HG03460 (cell line): ENCODE measurements at regions not wholly inside any gene's neighbourhood (a gene's known extent, or its start where the extent isn't known, plus 50 kb on each side); places are given as distances from the start of the nearest gene placed in this dataset.
"Not testable (repeated sequence)": the region's sequence is repeated elsewhere in the genome, so short reads cannot be mapped to it uniquely, and the experiment has no call there.

Experiments used
- ATAC-seq: cut with Tn5 transposase; IDR thresholded peaks from one replicate; pipeline ENCODE4 v1.9.1; 2021; ENCODE audit not compliant: unreplicated experiment

DNA sequence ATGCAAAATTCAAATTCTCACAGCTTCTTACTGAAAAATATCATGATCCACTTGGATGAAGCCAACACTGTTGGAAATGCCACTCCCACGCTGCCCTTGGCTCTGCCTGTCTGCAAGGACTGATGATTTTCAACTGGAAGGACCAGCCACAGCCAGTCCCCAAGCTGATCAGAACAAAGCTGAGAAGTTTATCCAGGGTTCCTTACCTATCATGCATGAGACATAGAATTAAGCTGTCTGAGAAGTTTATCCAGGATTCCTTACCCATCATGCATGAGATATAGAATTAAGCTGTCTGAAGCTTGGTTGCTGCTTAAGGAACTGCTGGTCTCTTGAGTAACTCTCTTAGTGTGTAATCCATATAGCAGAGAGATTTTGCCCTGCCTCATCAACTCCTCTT lies 159.8 kb upstream of the TMEM260 start:
- ATAC-seq, result no peak

DNA sequence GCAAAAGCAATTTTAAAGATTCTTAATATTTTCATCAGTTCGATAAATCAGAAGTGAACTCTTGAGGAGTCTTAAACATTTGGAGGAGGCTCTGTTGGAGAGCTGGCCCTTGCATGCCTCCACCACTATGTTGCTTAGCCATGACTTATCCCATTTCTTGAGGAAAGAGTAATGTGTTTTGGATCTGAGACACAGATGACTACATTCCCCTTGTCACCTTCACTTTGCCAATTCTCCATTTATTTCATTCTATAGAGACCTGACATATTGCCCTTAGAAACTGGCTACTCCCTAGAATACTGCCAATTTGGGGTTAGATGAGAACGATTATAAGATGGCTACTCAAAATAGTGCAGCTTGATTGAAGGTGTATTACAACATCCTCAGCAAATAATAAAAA lies 157.4 kb upstream of the TMEM260 start:
- no peak for ATAC-seq

DNA sequence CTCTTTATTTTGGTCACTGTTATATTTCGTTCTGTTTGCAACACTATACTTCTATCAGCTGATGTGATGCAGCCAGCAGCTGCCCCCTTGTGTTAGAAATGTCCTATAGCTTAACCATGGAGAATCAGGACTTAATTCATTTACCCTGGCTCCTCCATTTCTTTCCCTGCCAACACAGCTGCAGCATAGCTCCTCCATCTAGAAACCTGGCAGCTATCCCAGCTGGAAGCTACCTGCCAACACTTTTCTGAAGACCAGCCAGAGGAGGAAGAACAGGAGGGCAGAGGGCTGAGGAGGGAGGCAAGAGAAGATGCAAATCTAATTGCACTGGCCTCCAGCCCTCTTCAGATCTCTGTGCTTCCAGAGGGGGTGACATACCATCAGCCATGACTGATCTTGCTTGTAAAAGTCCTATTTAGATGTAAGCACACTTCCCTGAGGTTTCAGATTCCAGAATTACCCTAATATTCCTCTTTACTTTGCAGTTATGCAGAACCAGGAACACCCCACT lies 156.8 kb upstream of the TMEM260 start:
- ATAC-seq, result no peak

DNA sequence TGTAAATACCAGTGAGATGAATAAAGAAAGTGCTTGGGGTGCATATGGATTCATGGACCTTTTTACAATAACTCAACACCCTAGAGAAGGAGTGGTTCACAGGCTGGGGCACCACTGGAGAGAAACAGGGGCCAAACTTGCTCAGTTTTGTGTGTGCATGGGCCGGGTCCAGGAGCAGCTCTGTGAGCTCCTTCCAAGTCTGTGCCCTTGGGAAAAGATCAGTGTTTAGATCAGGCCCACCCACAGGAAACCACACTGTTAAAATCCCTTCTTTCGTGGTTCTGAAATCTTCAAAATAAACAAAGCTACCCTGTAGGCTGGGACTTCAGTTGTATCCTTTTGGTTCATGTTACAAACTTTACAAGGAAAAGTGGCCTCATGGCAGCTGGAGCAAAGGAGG lies 156.1 kb upstream of the TMEM260 start:
- ATAC-seq, result no peak

DNA sequence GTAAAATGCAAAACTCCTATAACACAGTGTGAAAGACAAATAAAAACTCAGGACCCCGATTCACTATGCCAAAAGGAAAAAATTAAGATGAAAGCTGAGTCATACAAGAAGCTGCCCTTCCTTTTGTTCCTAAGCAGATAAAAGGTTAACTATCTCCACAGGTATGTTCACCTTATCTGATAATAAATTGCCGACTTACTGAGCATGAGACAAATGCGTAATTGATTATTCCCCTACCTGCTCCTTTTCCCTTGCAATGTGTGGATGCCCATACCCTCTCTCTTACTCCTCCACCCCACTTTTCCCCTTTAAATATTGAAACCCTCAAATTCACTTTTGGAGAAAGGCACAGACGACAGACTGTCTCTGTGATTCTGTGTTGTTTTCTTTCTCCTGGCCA lies 148.6 kb upstream of the TMEM260 start:
- no peak for ATAC-seq

DNA sequence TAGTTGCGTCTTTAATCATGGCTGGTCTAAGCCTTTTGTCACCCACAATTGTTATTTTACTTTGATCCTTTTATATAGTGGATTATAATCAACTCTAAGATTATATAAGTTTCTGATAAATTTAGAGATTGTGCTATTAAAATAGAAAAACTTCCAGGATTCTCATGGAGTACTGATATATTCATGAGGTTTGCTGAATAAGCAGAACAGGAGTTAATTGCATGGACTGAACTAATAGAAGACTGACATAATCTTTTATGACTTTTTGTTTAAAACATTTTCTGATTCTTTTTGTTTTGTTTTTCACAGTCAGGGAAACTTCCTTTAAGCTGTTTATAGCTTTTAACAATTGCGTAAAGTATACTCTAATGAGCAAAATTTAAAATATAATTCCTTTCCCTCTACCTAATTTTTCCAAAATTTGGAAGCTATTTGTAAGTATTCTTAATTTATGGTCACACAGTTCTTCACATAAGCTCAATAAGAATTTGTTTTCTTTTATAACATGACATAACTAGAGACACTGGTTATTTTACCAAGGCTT lies 129.9 kb upstream of the TMEM260 start:
- ATAC-seq, result no peak

DNA sequence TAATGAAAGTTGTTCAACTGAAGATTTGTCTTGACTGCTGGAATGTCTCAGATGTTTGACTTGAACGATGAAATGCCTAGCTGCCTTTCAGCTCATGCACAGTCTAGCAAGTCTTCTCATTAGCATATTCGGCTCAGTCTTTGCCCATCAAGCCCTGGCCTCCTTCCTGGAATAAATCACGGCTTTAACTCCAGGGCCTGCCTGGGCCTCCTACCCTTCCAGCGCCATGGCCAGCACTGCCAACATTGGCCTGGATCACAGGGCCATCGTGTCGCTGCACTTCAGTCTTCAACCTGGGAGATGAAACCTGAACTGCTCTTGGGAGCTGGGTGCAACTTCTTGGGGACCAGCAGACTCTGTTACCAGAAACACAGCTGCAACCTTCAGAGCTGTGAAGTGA lies 126.7 kb upstream of the TMEM260 start:
- ATAC-seq, result no peak

DNA sequence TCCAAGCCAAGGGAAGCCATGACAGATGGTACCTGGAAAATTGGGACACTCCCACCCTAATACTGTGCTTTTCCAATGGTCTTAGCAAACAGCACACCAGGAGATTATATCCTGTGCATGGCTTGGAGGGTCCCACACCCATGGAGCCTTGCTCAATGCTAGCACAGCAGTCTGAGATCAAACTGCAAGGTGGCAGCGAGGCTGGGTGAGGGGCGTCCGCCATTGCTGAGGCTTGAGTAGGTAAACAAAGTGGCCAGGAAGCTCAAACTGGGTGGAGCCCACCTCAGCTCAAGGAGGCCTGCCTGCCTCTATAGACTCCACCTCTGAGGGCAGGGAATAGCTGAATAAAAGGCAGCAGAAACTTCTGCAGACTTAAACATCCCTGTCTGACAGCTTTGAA lies 124.9 kb upstream of the TMEM260 start:
- ATAC-seq, result not testable (repeated sequence)

DNA sequence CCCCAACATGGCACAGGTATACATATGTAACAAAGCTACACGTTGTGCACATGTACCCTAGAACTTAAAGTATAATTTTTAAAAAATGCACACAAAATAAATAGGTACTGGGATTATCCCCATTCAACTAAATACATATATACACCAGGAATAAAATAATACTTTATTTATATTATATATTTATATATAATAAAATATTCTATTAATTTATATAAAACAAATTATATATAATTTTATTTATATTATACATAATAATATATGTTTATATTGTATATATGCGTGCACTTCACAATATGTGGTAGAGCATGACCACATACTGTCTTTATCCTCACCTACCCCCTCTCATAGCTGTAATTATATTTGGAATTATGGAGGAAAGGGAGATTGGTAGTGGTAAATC lies 119.1 kb upstream of the TMEM260 start:
- no peak for ATAC-seq

DNA sequence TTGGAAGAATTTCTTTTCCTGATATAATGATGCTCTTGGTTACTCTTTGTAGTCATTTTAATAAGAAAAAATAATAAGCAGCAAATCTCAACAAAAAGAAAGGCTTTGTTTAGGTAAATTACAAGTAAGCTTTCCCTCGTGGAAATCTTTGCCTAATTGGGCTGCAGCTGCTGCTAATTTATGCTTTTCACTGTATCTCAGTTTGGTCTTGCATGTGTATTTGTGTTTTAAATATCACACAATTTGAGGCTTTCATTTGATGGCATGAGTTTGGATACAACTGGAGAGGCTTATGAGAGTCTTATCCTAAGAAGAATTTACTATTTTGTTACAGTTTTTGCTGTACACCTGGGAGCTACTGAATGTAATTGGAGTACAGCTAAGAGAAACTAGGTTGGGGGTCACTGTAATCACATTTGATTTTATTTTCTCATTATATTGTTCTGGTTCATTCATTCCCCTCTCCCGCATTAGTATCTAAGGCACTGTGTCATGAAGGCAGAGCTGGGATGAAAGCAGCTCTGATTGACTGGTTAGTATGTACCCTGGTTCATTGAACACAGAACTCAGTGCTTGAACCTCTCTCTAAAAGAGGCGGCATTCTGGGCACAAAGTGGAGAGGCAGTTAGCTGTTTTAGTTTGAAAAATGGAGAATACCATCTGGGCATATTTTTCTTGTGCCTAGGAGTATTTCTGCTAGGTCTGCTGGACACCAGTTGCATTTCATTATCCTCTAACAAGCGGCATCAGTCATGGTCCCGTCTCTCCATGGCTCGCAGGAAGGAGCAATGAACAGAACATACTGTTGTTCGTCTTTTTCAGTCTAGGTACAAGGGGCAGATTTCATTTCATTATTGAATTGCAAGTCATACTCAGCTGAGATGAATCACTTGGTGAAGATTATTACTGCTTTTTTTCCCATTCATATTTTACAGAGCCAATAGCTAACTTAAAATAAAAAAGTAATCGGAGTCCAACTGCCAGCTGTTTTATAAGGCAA lies 118.0 kb upstream of the TMEM260 start:
- ATAC-seq, result no peak

DNA sequence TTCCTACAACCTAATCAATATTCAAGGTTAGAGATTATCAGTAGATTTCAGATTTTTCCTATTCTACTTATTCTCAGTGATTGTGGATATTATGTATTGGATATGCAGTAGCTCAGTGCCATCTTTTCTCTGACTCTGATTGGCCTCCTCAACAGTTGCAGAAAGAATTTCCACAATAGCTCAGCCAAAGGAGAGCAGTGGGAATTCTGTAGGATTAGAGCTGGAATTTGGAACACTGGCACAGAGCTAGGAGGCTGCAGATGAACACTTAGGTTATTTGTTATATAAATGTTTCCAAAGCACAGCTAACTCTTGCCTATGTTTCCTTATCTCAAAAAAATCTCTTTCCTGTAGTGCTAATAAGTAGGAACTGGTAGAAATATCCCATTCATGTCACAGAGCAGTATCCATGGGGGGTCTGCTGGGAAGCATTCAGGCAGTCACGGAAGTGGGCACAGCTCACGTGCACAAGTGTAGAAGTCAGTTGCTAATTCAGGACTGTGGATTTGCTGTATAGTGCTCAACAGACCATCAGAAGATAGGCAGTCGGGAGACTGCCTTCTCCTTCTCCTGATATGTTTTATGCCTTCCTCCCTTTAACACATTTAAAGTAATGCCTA lies 116.2 kb upstream of the TMEM260 start:
- no peak for ATAC-seq

DNA sequence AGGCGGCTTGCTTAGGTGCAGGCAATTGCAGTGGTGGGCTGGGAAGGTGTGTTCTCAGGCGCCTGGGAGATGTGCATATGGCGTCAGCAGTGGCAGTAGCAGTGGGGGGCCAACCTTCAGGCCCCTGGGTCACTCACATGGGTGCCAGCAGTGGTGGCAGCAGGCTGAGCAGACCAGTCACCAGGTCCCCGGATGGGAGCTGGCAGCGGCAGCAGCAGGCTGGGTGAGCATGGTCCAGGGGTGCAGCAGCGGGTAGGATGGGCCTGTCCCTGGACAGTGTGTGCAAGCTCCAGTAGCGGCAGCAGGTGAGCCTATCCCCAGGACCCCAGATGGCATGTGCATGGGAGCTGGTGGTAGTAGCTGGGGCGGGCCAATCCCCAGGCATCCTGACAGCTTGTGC lies 108.5 kb upstream of the TMEM260 start:
- no peak for ATAC-seq

DNA sequence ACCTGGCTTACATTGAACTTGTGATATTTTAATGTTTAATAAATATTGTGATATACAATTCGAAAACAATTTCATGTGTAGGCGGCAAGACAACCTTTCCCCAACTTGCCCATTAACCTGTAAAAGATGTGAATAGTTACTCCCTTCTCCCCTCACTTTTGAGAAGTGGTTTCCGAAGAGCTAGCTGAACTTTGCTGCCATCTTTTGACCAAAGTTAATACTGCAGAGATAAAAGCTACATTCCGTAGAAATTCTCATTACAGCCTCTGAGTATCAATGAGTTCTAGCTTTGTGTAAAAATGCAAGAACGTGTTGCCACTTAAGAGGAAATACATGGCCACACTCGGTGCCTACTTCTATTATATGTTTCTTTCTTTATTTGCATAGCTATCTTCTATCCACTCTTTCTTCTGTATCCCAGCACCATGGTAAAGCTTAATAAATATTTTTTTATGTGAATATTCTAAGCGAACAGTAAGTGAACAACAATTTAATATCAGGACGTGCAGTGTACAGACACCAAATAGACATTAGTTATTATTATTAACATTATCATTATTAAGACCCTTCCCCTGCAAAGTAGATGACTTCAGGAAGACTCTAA lies 105.1 kb upstream of the TMEM260 start:
- no peak for ATAC-seq

DNA sequence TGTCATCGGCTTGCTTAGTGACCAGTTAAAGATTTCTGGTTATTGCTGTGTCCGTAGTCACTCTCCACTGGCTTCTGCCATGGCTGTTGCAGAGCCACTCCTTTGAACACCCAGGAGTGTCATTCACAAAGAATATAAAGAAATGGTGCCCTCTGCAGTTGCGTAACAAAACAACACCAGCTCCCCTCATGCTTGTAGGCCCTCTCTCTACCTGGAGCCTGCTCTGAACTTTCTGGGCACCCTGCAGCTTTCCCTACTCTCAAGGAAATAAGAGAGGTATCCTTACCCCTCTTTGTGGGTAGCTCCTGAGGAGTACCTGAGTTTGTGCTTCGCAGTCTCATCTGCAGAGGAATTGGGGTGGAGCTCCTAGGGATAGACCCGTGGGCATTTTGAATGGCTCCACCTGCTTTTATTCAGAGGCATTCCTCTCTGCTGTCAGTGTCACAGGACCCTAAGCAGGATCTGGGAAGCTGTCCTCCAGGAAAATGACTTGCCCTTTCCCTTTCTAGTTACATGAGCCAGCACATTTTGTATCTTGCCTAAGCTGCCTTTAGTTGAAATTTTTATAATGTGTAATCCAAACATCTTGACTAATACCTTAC lies 97.2 kb upstream of the TMEM260 start:
- ATAC-seq, result no peak

DNA sequence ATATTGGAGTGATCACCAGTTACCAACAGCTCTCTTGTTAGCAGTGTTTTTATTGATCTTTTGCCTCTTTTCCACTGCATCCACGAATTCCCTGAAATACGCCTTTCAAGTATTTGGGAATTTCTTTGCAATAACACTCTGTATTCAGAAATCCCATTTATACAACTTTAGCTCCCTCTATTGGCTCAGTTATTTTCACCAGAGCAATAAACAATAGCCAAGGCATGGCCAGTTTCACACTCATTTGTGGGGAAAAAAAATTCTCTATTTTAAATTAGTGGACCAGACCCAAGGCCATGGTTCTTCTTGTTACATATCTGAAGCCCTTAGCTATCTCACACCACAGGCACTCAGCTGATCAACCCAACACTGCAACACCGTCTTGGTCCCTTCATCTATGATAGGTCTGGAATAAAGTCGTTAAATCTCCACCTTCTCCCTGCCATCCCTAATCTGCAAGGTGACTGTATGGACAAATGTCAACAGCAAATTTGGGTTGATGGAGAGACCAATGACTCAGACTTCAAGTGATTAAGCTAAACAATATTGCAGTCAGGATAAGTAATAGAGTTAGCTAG lies 92.4 kb upstream of the TMEM260 start:
- no peak for ATAC-seq

DNA sequence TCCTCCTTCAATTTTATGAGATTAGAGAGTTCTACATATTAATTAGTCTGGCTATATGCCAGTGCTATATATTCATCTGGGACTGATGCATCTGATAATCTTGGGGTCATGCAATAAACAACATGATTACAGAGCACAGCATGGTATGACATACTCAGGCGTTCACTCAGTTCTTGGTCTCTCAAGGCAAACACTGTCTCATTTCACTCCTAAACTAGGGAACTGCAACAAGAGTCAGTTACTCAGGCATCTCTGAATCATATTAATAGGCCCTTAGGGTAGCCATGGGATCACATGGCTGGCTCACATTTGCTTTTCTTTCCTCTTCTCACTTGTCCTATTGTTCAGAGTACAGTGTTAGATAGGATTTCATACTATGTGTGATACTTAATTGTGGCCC lies 91.8 kb upstream of the TMEM260 start:
- ATAC-seq, result no peak

DNA sequence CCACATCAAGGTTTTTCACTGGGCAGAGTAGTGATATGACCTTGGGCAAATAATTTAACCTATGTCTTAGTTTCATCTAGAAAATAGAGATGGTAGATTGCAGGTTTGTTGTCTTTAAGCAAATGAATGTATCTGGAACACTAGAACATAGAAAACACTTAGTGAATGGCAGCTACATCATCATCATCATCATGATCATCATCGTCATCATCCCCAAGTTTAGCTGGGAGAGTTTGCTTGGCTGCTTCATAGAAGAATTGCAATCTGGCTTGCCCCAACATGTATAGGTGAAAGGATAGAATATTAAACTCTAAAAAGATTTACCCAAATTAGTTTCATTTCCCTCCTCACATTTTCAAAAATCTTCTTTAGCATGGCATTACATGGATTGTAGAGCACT lies 91.3 kb upstream of the TMEM260 start:
- ATAC-seq, result no peak

DNA sequence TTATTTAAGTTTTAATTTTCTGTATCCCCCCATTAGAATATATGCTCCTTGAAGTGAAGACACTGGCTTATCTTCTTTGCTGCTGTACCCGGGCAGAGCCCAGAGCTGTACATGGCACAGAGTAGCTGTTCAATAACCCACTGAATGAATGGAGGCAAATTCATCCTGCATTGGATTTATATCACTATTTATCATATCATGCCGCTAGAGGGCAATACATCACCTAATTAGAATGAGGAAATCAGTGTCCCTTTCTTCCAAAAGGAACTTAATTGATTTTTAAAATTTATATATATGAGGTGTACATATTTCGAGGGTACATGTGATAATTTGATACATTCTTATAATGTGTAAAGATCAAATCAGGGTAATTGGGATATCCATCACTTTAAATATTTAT lies 89.2 kb upstream of the TMEM260 start:
- no peak for ATAC-seq

DNA sequence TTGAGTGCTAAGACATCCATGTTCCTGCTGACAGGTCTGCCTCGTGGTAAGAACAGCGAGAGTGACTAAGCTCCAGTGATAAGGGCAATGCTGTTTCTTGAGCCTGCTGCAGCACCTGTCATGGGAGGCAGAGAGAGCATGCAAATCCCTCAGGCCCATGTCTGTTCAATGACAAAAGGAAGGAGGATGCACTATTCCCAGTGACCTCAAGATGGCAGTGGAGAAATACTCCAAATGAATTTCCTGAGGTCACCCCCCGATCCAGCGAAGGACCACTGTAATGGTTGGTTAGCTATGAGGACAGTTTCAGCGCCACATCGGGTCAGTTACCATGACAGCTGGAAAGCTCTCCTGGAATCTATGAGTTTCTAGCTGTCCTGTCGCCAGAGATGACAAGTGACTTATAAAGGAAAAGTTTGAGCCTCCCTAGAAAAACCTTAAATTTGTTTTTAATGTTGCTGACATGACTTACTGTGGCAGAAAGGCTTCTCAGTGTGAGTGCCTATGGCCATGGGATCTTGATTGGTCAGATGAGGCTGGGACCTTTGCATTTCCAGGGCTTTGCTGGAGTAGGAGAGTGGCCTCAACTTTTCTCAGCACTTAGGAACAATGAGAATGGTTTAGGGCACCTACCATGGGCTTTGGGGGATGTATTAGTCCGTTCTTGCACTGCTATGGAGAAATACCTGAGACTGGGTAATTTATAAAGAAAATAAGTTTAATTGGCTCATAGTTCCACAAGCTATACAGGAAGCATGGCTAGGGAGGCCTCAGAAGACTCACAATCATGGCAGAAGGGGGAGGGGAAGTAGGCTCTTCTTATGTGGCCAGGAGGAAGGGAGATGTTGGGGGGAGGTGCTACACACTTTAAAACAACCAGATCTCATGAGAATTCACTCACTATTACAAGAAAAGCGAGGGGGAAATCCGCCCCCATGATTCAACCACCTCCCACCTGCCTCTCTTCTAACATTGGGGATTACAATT lies 88.0 kb upstream of the TMEM260 start:
- no peak for ATAC-seq

DNA sequence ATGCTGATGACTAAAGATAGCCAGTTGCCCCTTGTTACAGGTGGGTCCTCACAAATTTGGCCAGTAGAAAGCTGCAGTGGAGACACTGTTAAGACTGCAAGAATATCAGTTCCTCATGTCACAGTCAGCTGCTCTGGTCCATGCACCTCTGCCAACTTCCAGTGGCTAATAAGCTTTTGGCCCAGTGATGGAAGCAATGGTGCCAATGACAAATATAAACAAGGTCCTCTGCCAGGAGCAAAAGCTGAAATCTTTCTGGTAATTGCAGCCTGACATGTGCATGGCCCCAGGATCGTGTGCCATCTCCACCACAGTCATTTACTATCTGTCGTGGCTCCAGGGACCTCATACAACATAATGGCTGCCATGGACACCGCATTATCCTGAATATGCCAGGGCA lies 85.4 kb upstream of the TMEM260 start:
- ATAC-seq, result no peak
